Stimulated activated CD4-positive, alpha-beta T cell treated with anti-CD3 and anti-CD28 coated beads, Interleukin-1b, Interleukin-23, amount 100 ng/mL, for 48 hours (primary cell): ENCODE measurements at regions not wholly inside any gene's neighbourhood (a gene's known extent, or its start where the extent isn't known, plus 50 kb on each side); places are given as distances from the start of the nearest gene placed in this dataset.
"Not testable (repeated sequence)": the region's sequence is repeated elsewhere in the genome, so short reads cannot be mapped to it uniquely, and the experiment has no call there.

Source experiments
- DNase-seq: peaks from one replicate; pipeline ENCODE4 v3.0.0-alpha.2; 2020

GRCh38 chr15:47027322-47027946, 689.9 kb upstream of the SEMA6D start:
- DNase-seq = no peak

GRCh38 chr15:47035475-47036406, 681.6 kb upstream of the SEMA6D start:
- DNase-seq = no peak

- DNase-seq = no peak
Measured at GRCh38 chr15:47037003-47037402, 680.3 kb upstream of the SEMA6D start.

- no peak for DNase-seq
Measured at GRCh38 chr15:47039225-47039624, 678.1 kb upstream of the SEMA6D start.

GRCh38 chr15:47041301-47041700, 676.0 kb upstream of the SEMA6D start:
- no peak for DNase-seq

GRCh38 chr15:47047981-47048380, 669.3 kb upstream of the SEMA6D start:
- not testable (repeated sequence) for DNase-seq

- DNase-seq = no peak
Measured at GRCh38 chr15:47066392-47066791, 650.9 kb upstream of the SEMA6D start.

GRCh38 chr15:47077846-47078245, 639.5 kb upstream of the SEMA6D start:
- DNase-seq = not testable (repeated sequence)

GRCh38 chr15:47095833-47096232, 621.5 kb upstream of the SEMA6D start:
- no peak for DNase-seq

GRCh38 chr15:47098526-47098925, 618.8 kb upstream of the SEMA6D start:
- DNase-seq = not testable (repeated sequence)

GRCh38 chr15:47099801-47100200, 617.5 kb upstream of the SEMA6D start:
- not testable (repeated sequence) for DNase-seq

- not testable (repeated sequence) for DNase-seq
Measured at GRCh38 chr15:47108800-47109199, 608.5 kb upstream of the SEMA6D start.

- no peak for DNase-seq
Measured at GRCh38 chr15:47116698-47117097, 600.6 kb upstream of the SEMA6D start.

GRCh38 chr15:47119349-47119748, 598.0 kb upstream of the SEMA6D start:
- no peak for DNase-seq

- no peak for DNase-seq
Measured at GRCh38 chr15:47124430-47125102, 592.7 kb upstream of the SEMA6D start.

- DNase-seq = no peak
Measured at GRCh38 chr15:47129033-47129432, 588.3 kb upstream of the SEMA6D start.

GRCh38 chr15:47131450-47131849, 585.9 kb upstream of the SEMA6D start:
- not testable (repeated sequence) for DNase-seq

- no peak for DNase-seq
Measured at GRCh38 chr15:47135267-47135666, 582.0 kb upstream of the SEMA6D start.

GRCh38 chr15:47136236-47136635, 581.1 kb upstream of the SEMA6D start:
- no peak for DNase-seq

GRCh38 chr15:47139965-47140364, 577.3 kb upstream of the SEMA6D start:
- DNase-seq = no peak

GRCh38 chr15:47157827-47158226, 559.5 kb upstream of the SEMA6D start:
- DNase-seq = no peak

GRCh38 chr15:47158573-47158972, 558.7 kb upstream of the SEMA6D start:
- no peak for DNase-seq

- no peak for DNase-seq
Measured at GRCh38 chr15:47177177-47177576, 540.1 kb upstream of the SEMA6D start.

GRCh38 chr15:47179988-47180387, 537.3 kb upstream of the SEMA6D start:
- DNase-seq = no peak
